AG08396 (cell line): ENCODE measurements at regions not wholly inside any gene's neighbourhood (a gene's known extent, or its start where the extent isn't known, plus 50 kb on each side); places are given as distances from the start of the nearest gene placed in this dataset.

ENCODE experiments used
- DNase-seq: peaks from one replicate; pipeline ENCODE4 v3.0.0; 2012; ENCODE audit warnings: low spot score, mixed read lengths

DNA sequence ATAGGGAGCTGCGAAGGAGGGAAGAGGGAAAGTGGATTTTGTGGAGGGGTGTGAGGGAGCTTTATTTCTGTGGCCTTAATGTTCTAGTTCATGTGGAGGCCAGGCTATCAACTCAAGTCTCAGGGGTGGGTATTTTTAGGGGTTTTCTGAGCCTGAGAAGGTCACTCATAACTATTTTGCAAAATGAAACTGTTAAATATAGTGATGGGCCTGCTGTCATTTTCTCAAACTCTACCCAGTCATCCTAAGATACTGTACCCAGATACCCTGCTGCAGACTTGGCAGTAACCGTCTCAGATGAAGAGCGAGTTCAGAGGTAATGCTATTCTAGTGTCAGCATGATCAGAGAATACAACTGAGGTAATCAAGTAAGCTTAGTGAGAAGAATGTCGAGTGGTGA, 545.0 kb upstream of the TBL1XR1 start:
- no peak for DNase-seq

DNA sequence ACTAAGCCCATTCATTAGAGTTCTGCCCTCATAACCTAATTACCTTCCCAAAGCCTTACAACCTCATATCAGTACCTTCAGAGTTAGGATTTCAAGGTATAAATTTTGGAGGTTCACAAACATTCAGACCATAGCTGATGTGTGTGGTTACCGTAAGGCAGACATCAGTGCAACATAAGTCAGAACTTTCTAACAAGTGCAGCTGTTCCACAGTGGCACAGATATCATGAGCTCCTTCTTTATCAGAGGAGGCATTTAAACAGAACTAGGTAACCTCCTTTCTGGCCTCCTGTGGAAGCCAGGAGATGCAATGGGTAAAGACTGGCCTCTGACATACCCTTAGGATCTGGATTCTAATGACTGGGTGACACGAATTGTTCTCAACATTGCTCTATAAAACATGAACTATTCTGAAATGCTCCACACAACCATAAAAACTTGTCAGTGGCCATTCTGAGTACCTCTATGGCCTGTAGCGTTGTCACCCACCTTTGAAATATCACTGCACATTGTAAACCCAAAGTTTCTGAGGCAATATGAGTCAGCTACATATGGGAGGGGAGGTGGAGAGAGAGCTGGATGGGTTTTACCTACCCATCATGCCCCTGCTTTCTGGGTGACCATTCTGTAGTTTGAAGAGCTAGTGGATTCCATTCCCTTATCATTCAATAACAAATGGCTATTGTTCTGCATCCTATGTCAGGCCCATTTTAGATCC, 546.0 kb upstream of the TBL1XR1 start:
- DNase-seq: no peak

- DNase-seq: no peak
Measured at GRCh38 chr3:177744873-177745606, 547.8 kb upstream of the TBL1XR1 start.

GRCh38 chr3:177745607-177746005, 548.3 kb upstream of the TBL1XR1 start:
- DNase-seq: no peak

GRCh38 chr3:177746337-177746933, 549.2 kb upstream of the TBL1XR1 start:
- no peak for DNase-seq

- DNase-seq: no peak
Measured at GRCh38 chr3:177749836-177750235, 552.6 kb upstream of the TBL1XR1 start.

DNA sequence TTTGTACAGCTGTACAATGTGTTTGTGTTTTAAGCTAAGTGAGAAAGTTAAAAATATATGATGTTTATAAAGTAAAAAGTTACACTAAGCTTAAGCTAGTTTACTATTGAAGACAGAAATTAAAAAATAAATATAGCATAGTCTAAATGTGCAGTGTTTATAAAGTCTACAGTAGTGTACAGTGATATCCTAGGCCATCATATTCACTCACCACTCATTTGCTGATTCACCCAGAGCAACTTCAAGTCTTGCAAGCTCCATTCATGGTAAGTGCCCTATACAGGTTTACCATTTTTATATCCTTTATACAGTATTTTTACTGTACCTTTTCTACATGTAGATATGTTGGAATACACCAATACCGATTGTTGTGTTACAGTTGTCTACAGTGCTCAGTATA, 553.2 kb upstream of the TBL1XR1 start:
- DNase-seq: no peak

- DNase-seq: no peak
Measured at GRCh38 chr3:177751770-177752169, 554.5 kb upstream of the TBL1XR1 start.

GRCh38 chr3:177752831-177753230, 555.5 kb upstream of the TBL1XR1 start:
- no peak for DNase-seq

GRCh38 chr3:177753451-177754155, 556.3 kb upstream of the TBL1XR1 start:
- no peak for DNase-seq

GRCh38 chr3:177754508-177754921, 557.2 kb upstream of the TBL1XR1 start:
- no peak for DNase-seq

GRCh38 chr3:177758126-177758525, 560.8 kb upstream of the TBL1XR1 start:
- DNase-seq: no peak

DNA sequence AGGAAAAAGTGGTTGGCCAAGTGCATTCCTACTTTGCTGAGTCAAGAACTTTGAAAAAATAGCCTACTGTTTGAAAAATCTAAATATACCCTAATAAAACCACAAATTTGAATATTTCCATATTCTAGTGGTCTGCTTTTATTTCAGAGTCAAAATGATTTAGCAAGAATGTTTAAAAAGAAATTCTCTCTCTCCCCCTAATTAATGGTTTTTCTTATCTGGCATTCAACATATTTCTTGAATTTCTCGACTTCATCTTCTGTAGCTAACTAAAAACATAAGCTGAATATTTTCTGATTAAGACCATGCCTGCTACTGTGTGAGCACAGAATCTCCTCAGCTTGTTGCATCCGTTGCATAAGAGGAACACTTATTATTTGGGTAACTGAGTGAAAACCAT, 563.5 kb upstream of the TBL1XR1 start:
- DNase-seq: no peak

DNA sequence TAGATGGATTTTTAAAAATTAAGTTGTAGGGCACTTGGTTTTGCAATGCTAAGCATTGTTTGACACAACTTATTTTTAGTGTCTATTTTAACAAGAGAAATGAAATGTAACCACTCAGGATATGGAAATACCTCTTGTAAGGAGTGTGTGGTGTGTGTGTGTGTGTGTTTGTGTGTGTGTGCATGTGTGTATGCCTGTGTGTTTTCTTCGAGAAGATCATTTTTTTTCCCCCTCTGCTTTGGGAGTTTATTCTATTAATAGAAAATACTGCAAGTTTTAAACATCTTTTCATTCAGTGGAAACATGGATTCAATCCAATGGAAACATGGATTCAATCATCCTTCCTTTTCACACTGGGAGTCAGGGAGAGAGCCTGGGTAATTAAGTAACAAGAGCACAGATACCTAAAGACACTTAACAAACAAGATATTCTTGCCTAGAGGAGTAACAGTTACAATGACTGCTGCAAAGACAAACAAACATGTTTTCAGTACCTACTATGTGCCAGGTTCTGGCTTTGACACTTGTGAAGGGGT, 567.2 kb upstream of the TBL1XR1 start:
- no peak for DNase-seq

DNA sequence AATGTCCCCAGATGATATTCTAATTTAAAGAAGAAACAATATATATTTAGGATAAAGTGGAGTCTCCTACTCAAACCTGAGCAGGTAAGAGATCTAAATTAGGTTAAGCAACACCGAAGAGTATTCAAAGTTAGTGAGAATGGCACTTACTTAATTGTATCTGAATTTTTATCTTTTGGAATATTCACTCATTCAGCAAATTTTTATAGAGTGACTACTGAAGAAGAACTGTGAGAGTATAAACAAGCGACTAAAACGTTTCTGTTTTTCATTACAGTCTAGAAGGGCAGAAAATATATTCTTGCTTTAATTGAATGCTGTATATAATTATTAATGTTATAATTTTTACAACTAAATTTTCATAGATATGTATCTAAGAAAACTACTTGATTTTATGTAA, 567.7 kb upstream of the TBL1XR1 start:
- no peak for DNase-seq

DNA sequence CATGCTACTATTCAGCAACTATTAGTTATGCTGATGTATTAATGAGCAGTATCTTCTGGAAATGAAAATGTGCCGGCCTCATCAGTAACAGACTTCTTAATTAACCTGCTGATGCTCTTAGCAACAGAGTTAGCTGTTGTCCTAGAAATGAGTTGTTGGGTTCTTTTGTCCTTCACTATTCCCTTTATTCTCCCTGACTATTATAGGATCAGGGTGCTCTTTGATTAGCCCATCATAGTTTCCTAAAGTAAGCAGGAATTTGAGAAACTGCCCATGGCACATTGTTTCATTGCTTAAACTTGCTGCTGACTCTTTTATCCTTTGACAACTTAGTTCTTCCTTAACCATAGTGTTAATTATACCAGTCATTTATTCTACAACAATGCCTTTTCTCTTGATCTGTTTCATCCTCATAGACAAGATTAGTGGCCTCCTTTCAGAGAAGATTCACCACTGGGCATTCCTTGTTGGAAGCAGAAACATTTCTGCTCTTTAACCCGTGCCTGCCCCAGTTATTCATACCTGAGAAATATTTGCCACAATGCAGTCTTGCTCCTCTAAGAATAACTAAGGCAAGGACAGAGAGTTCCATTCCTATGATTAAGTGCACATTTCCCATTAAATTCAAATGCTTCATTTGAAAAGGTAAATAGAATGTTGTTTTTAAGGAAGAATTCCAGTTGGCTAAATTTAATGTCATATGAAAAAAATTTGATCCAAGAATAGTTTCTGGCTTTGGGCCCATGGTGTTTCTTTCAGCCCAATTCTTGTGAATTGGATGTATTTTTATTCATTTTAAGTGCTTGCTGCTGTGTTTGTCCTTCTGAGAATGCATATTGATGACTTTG, 573.3 kb upstream of the TBL1XR1 start:
- DNase-seq: no peak

- DNase-seq: no peak
Measured at GRCh38 chr3:177771780-177772179, 574.5 kb upstream of the TBL1XR1 start.

GRCh38 chr3:177772908-177773557, 575.8 kb upstream of the TBL1XR1 start:
- DNase-seq: no peak

GRCh38 chr3:177773717-177774116, 576.4 kb upstream of the TBL1XR1 start:
- no peak for DNase-seq

DNA sequence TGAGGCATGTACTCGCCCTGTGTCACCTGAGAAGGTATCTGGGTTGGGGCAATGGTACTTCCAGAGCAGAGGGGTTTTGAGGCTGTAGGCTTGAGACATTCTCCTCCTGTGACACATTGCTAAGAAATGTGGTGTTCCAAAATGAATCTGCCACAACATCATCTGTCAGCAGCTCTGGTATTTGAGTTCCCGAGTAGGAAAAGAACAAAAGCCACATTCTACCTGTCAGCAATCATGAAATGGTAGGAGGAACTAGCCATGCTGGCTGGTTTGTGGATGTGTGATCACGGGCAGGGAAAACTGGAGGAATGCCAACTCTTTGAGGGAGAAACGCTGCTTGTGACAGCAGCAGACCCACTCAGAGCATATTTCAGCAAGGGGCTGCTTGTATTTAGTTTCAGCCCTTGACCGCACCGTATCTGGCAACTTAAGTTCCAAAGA, 579.4 kb upstream of the TBL1XR1 start:
- DNase-seq: peak; percentile 36

DNA sequence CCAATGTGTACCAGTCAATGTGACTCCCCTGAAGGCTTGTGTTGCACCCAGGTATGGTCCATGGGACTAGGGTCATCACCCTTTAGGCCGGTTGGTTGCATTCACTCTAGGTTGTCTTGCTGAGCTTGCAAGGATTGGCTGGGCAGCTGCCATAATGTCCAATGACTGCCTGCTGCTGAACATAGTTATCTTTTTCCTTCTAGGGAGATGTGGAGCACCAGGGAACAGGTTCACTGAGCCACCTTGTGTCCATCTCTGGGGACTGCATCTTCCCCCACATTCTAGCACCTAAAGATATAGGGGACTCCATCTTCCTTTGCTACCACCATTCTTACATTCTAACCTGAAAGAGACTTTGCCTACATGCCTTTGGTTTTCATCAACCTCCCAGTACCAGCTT, 580.4 kb upstream of the TBL1XR1 start:
- peak; percentile 23 for DNase-seq
